ENCODE measurements at regions not wholly inside any gene's neighbourhood (a gene's known extent, or its start where the extent isn't known, plus 50 kb on each side); places are given as distances from the start of the nearest gene placed in this dataset.
"Not testable (repeated sequence)": the region's sequence is repeated elsewhere in the genome, so short reads cannot be mapped to it uniquely, and the experiment has no call there.

- 95% methylated on average over 3 of the region's 3 CpGs for WGBS
- Histone ChIP-seq H3K9ac (ENCODE audit: low read depth, low read length) (no peak overlapping the region), H3K4me3 (ENCODE audit: low read length) (no peak overlapping the region), H3K4me1 (ENCODE audit: insufficient read depth, low read length) (no peaks in the 10 kb centered on the region), H3K36me3 (ENCODE audit: insufficient read depth, low read length) (no peaks in the 10 kb centered on the region), H3K27ac (ENCODE audit: low read depth, low read length) (no peak overlapping the region), H3K9me3 (ENCODE audit: insufficient read depth, low read depth, low read length) (peaks cover 12% of the 10 kb centered on the region; the same call in 1 of the 2 replicates), H3K27me3 (ENCODE audit: insufficient read depth, low read length) (no peaks in the 10 kb centered on the region)
These were observed 168.2 kb downstream of the TGFB2 start for GRCh38 chr1:218513328-218513727.

GRCh38 chr1:218514689-218515088 is 169.6 kb downstream of the TGFB2 start:
- H3K36me3 ChIP-seq (ENCODE audit: insufficient read depth, low read length): no peaks in the 10 kb centered on the region
- no peaks in the 10 kb centered on the region for H3K4me1 ChIP-seq (ENCODE audit: insufficient read depth, low read length)
- H3K9ac ChIP-seq (ENCODE audit: low read depth, low read length): no peak overlapping the region
- WGBS: 91% methylated on average over 2 of the region's 2 CpGs
- no peak overlapping the region for H3K4me3 ChIP-seq (ENCODE audit: low read length)
- H3K27ac ChIP-seq (ENCODE audit: low read depth, low read length): no peak overlapping the region
- no peaks in the 10 kb centered on the region for H3K27me3 ChIP-seq (ENCODE audit: insufficient read depth, low read length)
- H3K9me3 ChIP-seq (ENCODE audit: insufficient read depth, low read depth, low read length): no peaks in the 10 kb centered on the region

- H3K4me1 ChIP-seq (ENCODE audit: insufficient read depth, low read length): no peaks in the 10 kb centered on the region
- no peaks in the 10 kb centered on the region for H3K36me3 ChIP-seq (ENCODE audit: insufficient read depth, low read length)
- no peaks in the 10 kb centered on the region for H3K27me3 ChIP-seq (ENCODE audit: insufficient read depth, low read length)
- H3K27ac ChIP-seq (ENCODE audit: low read depth, low read length): no peak overlapping the region
- no peak overlapping the region for H3K9ac ChIP-seq (ENCODE audit: low read depth, low read length)
- WGBS: 87% methylated on average over 3 of the region's 3 CpGs
- H3K9me3 ChIP-seq (ENCODE audit: insufficient read depth, low read depth, low read length): no peaks in the 10 kb centered on the region
- H3K4me3 ChIP-seq (ENCODE audit: low read length): no peak overlapping the region
These were observed 171.4 kb downstream of the TGFB2 start for GRCh38 chr1:218516526-218516925.

GRCh38 chr1:218517459-218517858 is 172.3 kb downstream of the TGFB2 start:
- Histone ChIP-seq H3K4me1 (ENCODE audit: insufficient read depth, low read length) (no peaks in the 10 kb centered on the region), H3K36me3 (ENCODE audit: insufficient read depth, low read length) (no peaks in the 10 kb centered on the region), H3K9ac (ENCODE audit: low read depth, low read length) (no peak overlapping the region), H3K9me3 (ENCODE audit: insufficient read depth, low read depth, low read length) (no peaks in the 10 kb centered on the region), H3K27me3 (ENCODE audit: insufficient read depth, low read length) (no peaks in the 10 kb centered on the region), H3K4me3 (ENCODE audit: low read length) (no peak overlapping the region), H3K27ac (ENCODE audit: low read depth, low read length) (no peak overlapping the region)
- 93% methylated on average over 5 of the region's 5 CpGs for WGBS

GRCh38 chr1:218518216-218518740 is 173.1 kb downstream of the TGFB2 start:
- H3K4me3 ChIP-seq (ENCODE audit: low read length): no peak overlapping the region
- 98% methylated on average over 2 of the region's 2 CpGs for WGBS
- no peaks in the 10 kb centered on the region for H3K27me3 ChIP-seq (ENCODE audit: insufficient read depth, low read length)
- no peaks in the 10 kb centered on the region for H3K36me3 ChIP-seq (ENCODE audit: insufficient read depth, low read length)
- H3K9me3 ChIP-seq (ENCODE audit: insufficient read depth, low read depth, low read length): no peaks in the 10 kb centered on the region
- H3K4me1 ChIP-seq (ENCODE audit: insufficient read depth, low read length): no peaks in the 10 kb centered on the region
- H3K27ac ChIP-seq (ENCODE audit: low read depth, low read length): no peak overlapping the region
- H3K9ac ChIP-seq (ENCODE audit: low read depth, low read length): no peak overlapping the region

- not testable (repeated sequence) for H3K27ac ChIP-seq (ENCODE audit: low read depth, low read length)
These were observed 175.5 kb downstream of the TGFB2 start for GRCh38 chr1:218520646-218521045.

GRCh38 chr1:218521414-218522169 is 176.5 kb downstream of the TGFB2 start:
- no peaks in the 10 kb centered on the region for H3K27me3 ChIP-seq (ENCODE audit: insufficient read depth, low read length)
- no peaks in the 10 kb centered on the region for H3K36me3 ChIP-seq (ENCODE audit: insufficient read depth, low read length)
- no peak overlapping the region for H3K27ac ChIP-seq (ENCODE audit: low read depth, low read length)
- 76% methylated on average over 7 of the region's 7 CpGs for WGBS
- no peaks in the 10 kb centered on the region for H3K9me3 ChIP-seq (ENCODE audit: insufficient read depth, low read depth, low read length)
- no peak overlapping the region for H3K4me3 ChIP-seq (ENCODE audit: low read length)
- H3K9ac ChIP-seq (ENCODE audit: low read depth, low read length): no peak overlapping the region
- peaks cover 2% of the 10 kb centered on the region; the same call in 1 of the 2 replicates for H3K4me1 ChIP-seq (ENCODE audit: insufficient read depth, low read length)

More at GRCh38 chr1:218520646-218521045, 175.5 kb downstream of the TGFB2 start:
- not testable (repeated sequence) for H3K9me3 ChIP-seq (ENCODE audit: insufficient read depth, low read depth, low read length); H3K9ac ChIP-seq (ENCODE audit: low read depth, low read length); H3K4me3 ChIP-seq (ENCODE audit: low read length); H3K27me3 ChIP-seq (ENCODE audit: insufficient read depth, low read length); H3K4me1 ChIP-seq (ENCODE audit: insufficient read depth, low read length); H3K36me3 ChIP-seq (ENCODE audit: insufficient read depth, low read length)
- 95% methylated on average over 4 of the region's 4 CpGs for WGBS

- H3K9ac ChIP-seq (ENCODE audit: low read depth, low read length): no peak overlapping the region
- no peaks in the 10 kb centered on the region for H3K9me3 ChIP-seq (ENCODE audit: insufficient read depth, low read depth, low read length)
- no peak overlapping the region for H3K4me3 ChIP-seq (ENCODE audit: low read length)
- no peak overlapping the region for H3K27ac ChIP-seq (ENCODE audit: low read depth, low read length)
- H3K36me3 ChIP-seq (ENCODE audit: insufficient read depth, low read length): no peaks in the 10 kb centered on the region
- H3K4me1 ChIP-seq (ENCODE audit: insufficient read depth, low read length): peaks cover 2% of the 10 kb centered on the region; the same call in 1 of the 2 replicates
- H3K27me3 ChIP-seq (ENCODE audit: insufficient read depth, low read length): no peaks in the 10 kb centered on the region
- WGBS: 71% methylated on average over 4 of the region's 4 CpGs
These were observed 179.4 kb downstream of the TGFB2 start for GRCh38 chr1:218524526-218524925.

GRCh38 chr1:218525031-218525430 is 179.9 kb downstream of the TGFB2 start:
- Histone ChIP-seq H3K9ac (ENCODE audit: low read depth, low read length) (no peak overlapping the region), H3K4me3 (ENCODE audit: low read length) (no peak overlapping the region), H3K9me3 (ENCODE audit: insufficient read depth, low read depth, low read length) (no peaks in the 10 kb centered on the region), H3K4me1 (ENCODE audit: insufficient read depth, low read length) (peaks cover 2% of the 10 kb centered on the region; the same call in 1 of the 2 replicates), H3K36me3 (ENCODE audit: insufficient read depth, low read length) (no peaks in the 10 kb centered on the region), H3K27ac (ENCODE audit: low read depth, low read length) (no peak overlapping the region), H3K27me3 (ENCODE audit: insufficient read depth, low read length) (no peaks in the 10 kb centered on the region)
- WGBS: 93% methylated on average over 4 of the region's 6 CpGs

- no peak overlapping the region for H3K4me3 ChIP-seq (ENCODE audit: low read length)
- 68% methylated on average over 3 of the region's 3 CpGs for WGBS
- H3K27ac ChIP-seq (ENCODE audit: low read depth, low read length): no peak overlapping the region
- H3K27me3 ChIP-seq (ENCODE audit: insufficient read depth, low read length): no peaks in the 10 kb centered on the region
- peaks cover 2% of the 10 kb centered on the region; the same call in 1 of the 2 replicates for H3K4me1 ChIP-seq (ENCODE audit: insufficient read depth, low read length)
- no peaks in the 10 kb centered on the region for H3K9me3 ChIP-seq (ENCODE audit: insufficient read depth, low read depth, low read length)
- no peaks in the 10 kb centered on the region for H3K36me3 ChIP-seq (ENCODE audit: insufficient read depth, low read length)
- H3K9ac ChIP-seq (ENCODE audit: low read depth, low read length): no peak overlapping the region
These were observed 180.5 kb downstream of the TGFB2 start for GRCh38 chr1:218525451-218526197.

GRCh38 chr1:218526198-218526580 is 181.1 kb downstream of the TGFB2 start:
- no CpG with 5 or more reads among the region's 1 CpG for WGBS
- H3K9me3 ChIP-seq (ENCODE audit: insufficient read depth, low read depth, low read length): no peaks in the 10 kb centered on the region
- H3K27ac ChIP-seq (ENCODE audit: low read depth, low read length): no peak overlapping the region
- no peaks in the 10 kb centered on the region for H3K36me3 ChIP-seq (ENCODE audit: insufficient read depth, low read length)
- no peaks in the 10 kb centered on the region for H3K27me3 ChIP-seq (ENCODE audit: insufficient read depth, low read length)
- no peak overlapping the region for H3K4me3 ChIP-seq (ENCODE audit: low read length)
- peaks cover 2% of the 10 kb centered on the region; the same call in 1 of the 2 replicates for H3K4me1 ChIP-seq (ENCODE audit: insufficient read depth, low read length)
- H3K9ac ChIP-seq (ENCODE audit: low read depth, low read length): no peak overlapping the region

All from HUES64 (cell line).